MM.1S (cell line): ENCODE measurements at regions not wholly inside any gene's neighbourhood (a gene's known extent, or its start where the extent isn't known, plus 50 kb on each side); places are given as distances from the start of the nearest gene placed in this dataset.

ENCODE experiments used
- DNase-seq: peaks from one replicate; pipeline ENCODE4 v3.0.0-alpha.2; 2015
- H2AFZ ChIP-seq: fragments of 300-600 bp; sonication (generic); 2 replicates; pipeline ENCODE4 v1.6.0; 2016; ENCODE audit warnings: antibody characterized with exemption, low read length
- H3F3A ChIP-seq: fragments of 300-600 bp; sonication (generic); 2 replicates; pipeline ENCODE4 v1.6.1; 2016; ENCODE audit warnings: mild to moderate bottlenecking, antibody characterized with exemption, low read length, moderate library complexity, mixed read lengths; ENCODE audit not compliant: insufficient read depth
- H3K27ac ChIP-seq: fragments of 300-600 bp; sonication (generic); 2 replicates; pipeline ENCODE4 v1.5.1; 2016; ENCODE audit warnings: mild to moderate bottlenecking, low read length
- H3K27me3 ChIP-seq: fragments of 300-600 bp; sonication (generic); replicated peaks from 2 replicates; pipeline ENCODE4 v1.6.0; 2016; ENCODE audit warnings: low read length; ENCODE audit not compliant: insufficient read depth
- H3K36me3 ChIP-seq: fragments of 300-600 bp; sonication (generic); replicated peaks from 2 replicates; pipeline ENCODE4 v1.6.1; 2016; ENCODE audit warnings: mild to moderate bottlenecking, low read length, mixed read lengths; ENCODE audit not compliant: insufficient read depth
- H3K4me1 ChIP-seq: fragments of 300-600 bp; sonication (generic); 2 replicates; pipeline ENCODE4 v1.6.1; 2016; ENCODE audit warnings: low read length, mixed read lengths
- H3K4me2 ChIP-seq: fragments of 300-600 bp; sonication (generic); 2 replicates; pipeline ENCODE4 v1.6.0; 2016; ENCODE audit warnings: low read depth, low read length
- H3K4me3 ChIP-seq: fragments of 300-600 bp; sonication (generic); 2 replicates; pipeline ENCODE4 v1.5.1; 2016; ENCODE audit warnings: low read length, mixed read lengths
- H3K79me2 ChIP-seq: fragments of 300-600 bp; sonication (generic); 2 replicates; pipeline ENCODE4 v1.6.1; 2016; ENCODE audit warnings: mixed run types, low read length, mixed read lengths
- H3K9ac ChIP-seq: fragments of 300-600 bp; sonication (generic); 2 replicates; pipeline ENCODE4 v1.6.1; 2016; ENCODE audit warnings: low read length, mixed read lengths
- H3K9me2 ChIP-seq: fragments of 300-600 bp; sonication (generic); replicated peaks from 2 replicates; pipeline ENCODE4 v1.6.1; 2016; ENCODE audit warnings: mild to moderate bottlenecking, low read length, mixed read lengths; ENCODE audit not compliant: insufficient read depth
- H3K9me3 ChIP-seq: fragments of 300-600 bp; sonication (generic); replicated peaks from 2 replicates; pipeline ENCODE4 v1.6.1; 2016; ENCODE audit warnings: mild to moderate bottlenecking, low read length, mixed read lengths; ENCODE audit not compliant: insufficient read depth
- H4K20me1 ChIP-seq: fragments of 300-600 bp; sonication (generic); 2 replicates; pipeline ENCODE4 v1.6.1; 2016; ENCODE audit warnings: mild to moderate bottlenecking, low read length, moderate library complexity, mixed read lengths; ENCODE audit not compliant: insufficient read depth
- CTCF ChIP-seq: fragments of 300-600 bp; sonication (generic); IDR thresholded peaks from 2 replicates; pipeline ENCODE4 v1.5.1; 2016; ENCODE audit warnings: antibody characterized with exemption, low read length, mixed read lengths
- EZH2 ChIP-seq: fragments of 300-600 bp; sonication (generic); optimal IDR thresholded peaks from 2 replicates; pipeline ENCODE3; 2017; ENCODE audit warnings: low read depth, mild to moderate bottlenecking, antibody characterized with exemption, low read length, mixed read lengths
- EZH2phosphoT487 ChIP-seq: fragments of 300-600 bp; sonication (generic); IDR thresholded peaks from 2 replicates; pipeline ENCODE4 v1.6.1; 2018; ENCODE audit warnings: antibody characterized with exemption, low read length

- H3F3A ChIP-seq: no peaks in the 10 kb centered on the region
- DNase-seq: no peak
- TF ChIP-seq EZH2phosphoT487 (no peak), EZH2 (no peak), CTCF (no peak)
- H2AFZ ChIP-seq: no peak overlapping the region
- H3K27ac ChIP-seq: no peak overlapping the region
- H3K27me3 ChIP-seq: no peaks in the 10 kb centered on the region
- no peak overlapping the region for H3K9ac ChIP-seq
- H3K4me1 ChIP-seq: no peaks in the 10 kb centered on the region
- H3K9me2 ChIP-seq: no peaks in the 10 kb centered on the region
- no peaks in the 10 kb centered on the region for H3K79me2 ChIP-seq
- no peaks in the 10 kb centered on the region for H3K9me3 ChIP-seq
- no peaks in the 10 kb centered on the region for H3K36me3 ChIP-seq
- H4K20me1 ChIP-seq: no peaks in the 10 kb centered on the region
- no peak overlapping the region for H3K4me3 ChIP-seq
- H3K4me2 ChIP-seq: no peak overlapping the region
Observed at GRCh38 chr6:8993111-8993510, 557.8 kb upstream of the SLC35B3 start.

GRCh38 chr6:8991844-8992243 lies 556.5 kb upstream of the SLC35B3 start:
- TF ChIP-seq EZH2 (no peak), EZH2phosphoT487 (no peak), CTCF (no peak)

GRCh38 chr6:8990075-8990474 lies 554.7 kb upstream of the SLC35B3 start:
- no peak overlapping the region for H3K4me3 ChIP-seq
- no peak overlapping the region for H3K9ac ChIP-seq
- no peak overlapping the region for H2AFZ ChIP-seq
- H3K27me3 ChIP-seq: no peaks in the 10 kb centered on the region
- no peaks in the 10 kb centered on the region for H3F3A ChIP-seq
- H3K9me3 ChIP-seq: no peaks in the 10 kb centered on the region
- no peaks in the 10 kb centered on the region for H3K36me3 ChIP-seq
- no peak for TF ChIP-seq EZH2phosphoT487
- TF ChIP-seq CTCF: no peak
- no peaks in the 10 kb centered on the region for H4K20me1 ChIP-seq
- no peak overlapping the region for H3K27ac ChIP-seq
- H3K79me2 ChIP-seq: no peaks in the 10 kb centered on the region
- H3K4me2 ChIP-seq: no peak overlapping the region
- H3K4me1 ChIP-seq: no peaks in the 10 kb centered on the region
- no peak for DNase-seq
- no peaks in the 10 kb centered on the region for H3K9me2 ChIP-seq

More at GRCh38 chr6:8991844-8992243, 556.5 kb upstream of the SLC35B3 start:
- Histone ChIP-seq H3K4me1 (no peaks in the 10 kb centered on the region), H3K36me3 (no peaks in the 10 kb centered on the region), H3K9me3 (no peaks in the 10 kb centered on the region), H3K79me2 (no peaks in the 10 kb centered on the region), H4K20me1 (no peaks in the 10 kb centered on the region), H3K4me2 (no peak overlapping the region), H3K27me3 (no peaks in the 10 kb centered on the region), H3K27ac (no peak overlapping the region), H2AFZ (no peak overlapping the region), H3K4me3 (no peak overlapping the region), H3K9me2 (no peaks in the 10 kb centered on the region), H3K9ac (no peak overlapping the region), H3F3A (no peaks in the 10 kb centered on the region)
- no peak for DNase-seq
